ENCODE measurements at regions not wholly inside any gene's neighbourhood (a gene's known extent, or its start where the extent isn't known, plus 50 kb on each side); places are given as distances from the start of the nearest gene placed in this dataset.

GRCh38 chr22:20637750-20638506 is 130.5 kb downstream of the MED15 start:
- H3K4me2 ChIP-seq (ENCODE audit: low read depth, low read length): no peak overlapping the region
- ChIA-PET POLR2A (ENCODE audit: unreplicated experiment) (no interaction called here), CTCF (interaction anchor here (0.6 kb wide), 1 partner anchor 51 kb away, joined by 3 read pairs; no protein-coding TSS in a partner anchor)
- WGBS, 2 experiments (ENCODE audit: extremely low coverage in 2 of 2, insufficient read length in 1 of 2): no CpG with 5 or more reads among the region's 7 CpGs
- no peaks in the 10 kb centered on the region for H3K4me1 ChIP-seq (ENCODE audit: control insufficient read depth, insufficient read depth, low read length)
- no peaks in the 10 kb centered on the region for H3K9me1 ChIP-seq (ENCODE audit: insufficient read depth, low read length)
- H3K56ac ChIP-seq (ENCODE audit: extremely low read depth, insufficient read depth, low read length): no peak overlapping the region
- no peak overlapping the region for H4K5ac ChIP-seq (ENCODE audit: low read depth, low read length)
- H2BK20ac ChIP-seq (ENCODE audit: low read depth, low read length): no peak overlapping the region
- dilution Hi-C loops (cut with HindIII; ENCODE audit: low sequenced_read_pairs, unreplicated experiment) (no loop called here), intact Hi-C loops (cut with micrococcal nuclease) (no loop called here), in situ Hi-C loops (cut with MboI; ENCODE audit: low sequenced_read_pairs) (no loop called here)
- H3K23ac ChIP-seq (ENCODE audit: low read depth, low read length): no peak overlapping the region
- H4K20me1 ChIP-seq (ENCODE audit: insufficient read depth, low read length): no peaks in the 10 kb centered on the region
- H3K4me3 ChIP-seq (ENCODE audit: insufficient read depth, low read depth, low read length): no peak overlapping the region
- H3K4ac ChIP-seq (ENCODE audit: low read depth, low read length): no peak overlapping the region
- H2AK9ac ChIP-seq (replicated peaks; ENCODE audit: low read depth, low read length, poor library complexity): no peak overlapping the region
- H3K18ac ChIP-seq (ENCODE audit: low read depth, low read length): no peak overlapping the region
- H2BK15ac ChIP-seq (ENCODE audit: low read depth, low read length): no peak overlapping the region
- H3K9ac ChIP-seq (ENCODE audit: low read depth, low read length): no peak overlapping the region
- H3K9me3 ChIP-seq (ENCODE audit: control insufficient read depth, insufficient read depth, low read length): no peaks in the 10 kb centered on the region
- no peak for ATAC-seq (ENCODE audit: low read depth)
- H3K79me1 ChIP-seq (ENCODE audit: low read depth in 1 of 2, low read length in 2 of 2): no peaks in the 10 kb centered on the region
- H3K36me3 ChIP-seq (ENCODE audit: control insufficient read depth, insufficient read depth, low read length): no peaks in the 10 kb centered on the region
- H2BK5ac ChIP-seq (ENCODE audit: low read depth, low read length, poor library complexity, severe bottlenecking): no peak overlapping the region
- H2AK5ac ChIP-seq (ENCODE audit: low read depth, low read length): no peak overlapping the region
- TF ChIP-seq USF2 (IDR thresholded peaks at IDR 0.05; ENCODE audit: low read depth, low read length): no peak
- no peak for TF ChIP-seq SMC3 (IDR thresholded peaks at IDR 0.05; ENCODE audit: low read depth, low read length)
- TF ChIP-seq CTCF (conservative IDR thresholded peaks at IDR 0.05; ENCODE audit: low read depth, low read length): no peak
- no peak for TF ChIP-seq MXI1 (IDR thresholded peaks at IDR 0.05; ENCODE audit: borderline replicate concordance, low read depth, low read length)
- no peak for TF ChIP-seq MAFK (IDR thresholded peaks at IDR 0.05; ENCODE audit: low read depth, low read length)
- TF ChIP-seq CEBPB (IDR thresholded peaks at IDR 0.05; ENCODE audit: low read depth, low read length): no peak
- no peak for TF ChIP-seq RCOR1 (IDR thresholded peaks at IDR 0.05; ENCODE audit: insufficient replicate concordance, low read length)
- no peak for TF ChIP-seq RAD21 (IDR thresholded peaks at IDR 0.05; ENCODE audit: low read length)
- no peak for TF ChIP-seq POLR2A (IDR thresholded peaks at IDR 0.05; ENCODE audit: low read depth, low read length)
- TF ChIP-seq ELK1 (IDR thresholded peaks at IDR 0.05; ENCODE audit: borderline replicate concordance, low read depth, low read length): no peak
- TF ChIP-seq BHLHE40 (IDR thresholded peaks at IDR 0.05; ENCODE audit: low read depth, low read length): no peak
- no peak for TF ChIP-seq MAZ (IDR thresholded peaks at IDR 0.05; ENCODE audit: borderline replicate concordance, low read depth, low read length)
- TF ChIP-seq RFX5 (IDR thresholded peaks at IDR 0.05; ENCODE audit: low read depth, low read length): no peak
- no peak for TF ChIP-seq FOS (IDR thresholded peaks at IDR 0.05; ENCODE audit: low read depth, low read length)
- no peak for TF ChIP-seq CHD1 (IDR thresholded peaks at IDR 0.05; ENCODE audit: low read depth, low read length)
- no peak for TF ChIP-seq NFE2L2 (IDR thresholded peaks at IDR 0.05; ENCODE audit: low read depth, low read length)
- no peak overlapping the region for H4K91ac ChIP-seq (ENCODE audit: insufficient read depth, low read depth, low read length)
- no peak for DNase-seq
- no peak overlapping the region for H4K8ac ChIP-seq (ENCODE audit: low read depth in 2 of 2, low read length in 2 of 2)
- H2AFZ ChIP-seq (replicated peaks; ENCODE audit: low read length, poor library complexity): no peak overlapping the region
- H3K14ac ChIP-seq (replicated peaks; ENCODE audit: low read depth, low read length): no peak overlapping the region
- peaks cover 61% of the 10 kb centered on the region for H3K27me3 ChIP-seq (ENCODE audit: control insufficient read depth, insufficient read depth, low read length)
- no peak overlapping the region for H3K27ac ChIP-seq (ENCODE audit: insufficient read depth, low read length)
- H2BK120ac ChIP-seq (ENCODE audit: low read depth, low read length): no peak overlapping the region
- no TSS peak for BruUV-seq (replicated peaks)
